EL (cell line): ENCODE measurements at regions not wholly inside any gene's neighbourhood (a gene's known extent, or its start where the extent isn't known, plus 50 kb on each side); places are given as distances from the start of the nearest gene placed in this dataset.
A peak's percentile ranks its signal among the peaks of the same experiment; 100 is the strongest.

ENCODE experiments used
- DNase-seq: peaks from one replicate; pipeline ENCODE4 v3.0.0-alpha.2; 2016

DNA sequence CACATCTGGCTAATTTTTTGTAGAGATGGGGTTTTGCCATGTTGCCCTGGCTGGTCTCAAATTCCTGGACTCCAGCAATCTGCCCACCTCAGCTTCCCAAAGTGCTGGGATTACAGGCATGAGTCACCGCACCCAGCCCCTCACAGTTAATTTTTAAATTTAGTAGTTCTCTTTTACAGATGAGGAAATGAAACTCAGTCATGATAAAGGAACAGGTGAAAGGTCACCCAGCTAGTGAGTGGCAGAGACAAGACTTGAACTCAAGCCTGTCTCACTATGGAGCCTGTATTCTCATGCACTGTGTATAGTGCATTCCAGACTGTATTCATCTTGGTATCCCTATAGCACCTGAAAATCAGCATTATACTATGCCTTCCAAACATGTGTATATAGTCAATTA is 77.1 kb upstream of the WSB1 start:
- DNase-seq: no peak

DNA sequence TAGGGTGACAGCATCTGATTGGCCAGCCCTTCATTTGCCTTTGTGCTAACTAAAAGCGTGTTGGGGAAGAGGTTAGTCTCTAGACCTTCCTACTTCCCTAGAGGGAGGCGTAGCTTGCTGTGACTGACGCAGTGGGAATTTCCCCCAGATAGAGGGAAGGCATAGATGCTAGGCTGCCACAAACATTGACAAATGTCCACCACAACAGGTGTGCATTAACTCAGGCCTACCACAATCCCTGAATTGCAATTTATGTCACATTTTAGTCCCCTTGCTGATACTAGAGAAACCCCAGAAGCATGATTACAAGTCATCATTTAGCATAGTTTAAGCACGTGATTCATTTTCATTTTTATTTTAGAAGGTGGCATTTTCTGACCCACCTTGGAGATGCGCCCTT is 76.3 kb upstream of the WSB1 start:
- DNase-seq: no peak

DNA sequence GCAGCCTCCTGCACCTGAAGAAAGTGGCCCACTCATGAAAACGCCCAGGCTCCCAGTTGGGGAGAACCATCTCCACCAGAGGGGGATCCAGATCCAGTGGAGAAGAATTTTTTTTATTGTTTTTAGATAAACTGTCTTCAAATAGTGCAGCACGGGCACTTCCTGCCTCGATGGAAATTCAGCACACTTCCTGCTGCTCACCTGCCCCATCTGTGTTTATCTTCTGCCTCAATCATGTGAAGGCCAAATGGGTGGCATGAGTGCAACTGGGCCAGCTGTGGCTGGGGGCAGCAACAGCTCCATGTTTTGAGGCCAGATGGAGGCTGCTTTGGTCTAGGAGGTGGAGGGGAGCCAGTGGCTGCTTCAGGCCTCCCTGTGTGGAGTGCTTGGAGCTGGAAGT is 75.9 kb upstream of the WSB1 start:
- no peak for DNase-seq

DNA sequence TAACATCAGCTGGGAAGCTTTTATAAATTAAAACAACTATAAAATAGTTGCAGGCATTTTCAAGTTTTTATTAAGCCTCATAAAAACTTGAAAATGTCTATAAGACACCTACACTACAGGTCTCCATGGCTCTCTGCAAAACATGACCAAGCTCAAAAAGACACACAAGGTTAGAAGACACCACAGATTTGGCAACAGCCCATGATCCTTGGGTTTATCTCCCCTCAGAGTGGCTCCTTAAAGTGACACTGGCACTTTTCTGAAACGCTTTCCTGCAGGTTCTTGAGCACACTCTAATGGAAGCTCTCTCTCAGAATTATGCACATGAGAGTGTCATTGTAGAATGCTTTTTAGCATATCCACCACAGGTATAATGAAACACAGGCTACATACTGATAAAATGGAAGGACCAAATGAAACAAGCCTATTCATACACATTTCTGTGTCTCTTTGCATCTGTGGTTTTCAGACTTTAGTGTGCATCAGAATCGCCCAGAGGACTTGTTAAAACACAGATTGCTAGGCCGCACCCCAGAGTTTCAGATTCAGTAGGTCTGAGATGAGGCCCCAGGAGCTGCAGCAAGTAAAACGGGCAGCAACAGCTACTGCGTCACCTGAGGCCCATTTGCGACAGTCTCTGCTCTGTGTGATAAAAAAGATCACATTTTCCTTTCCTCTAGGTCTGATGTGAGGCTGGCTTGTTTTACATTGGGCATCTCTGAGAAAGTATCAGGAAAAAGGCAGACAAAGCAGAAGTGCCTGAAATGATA is 75.0 kb upstream of the WSB1 start:
- DNase-seq: no peak

DNA sequence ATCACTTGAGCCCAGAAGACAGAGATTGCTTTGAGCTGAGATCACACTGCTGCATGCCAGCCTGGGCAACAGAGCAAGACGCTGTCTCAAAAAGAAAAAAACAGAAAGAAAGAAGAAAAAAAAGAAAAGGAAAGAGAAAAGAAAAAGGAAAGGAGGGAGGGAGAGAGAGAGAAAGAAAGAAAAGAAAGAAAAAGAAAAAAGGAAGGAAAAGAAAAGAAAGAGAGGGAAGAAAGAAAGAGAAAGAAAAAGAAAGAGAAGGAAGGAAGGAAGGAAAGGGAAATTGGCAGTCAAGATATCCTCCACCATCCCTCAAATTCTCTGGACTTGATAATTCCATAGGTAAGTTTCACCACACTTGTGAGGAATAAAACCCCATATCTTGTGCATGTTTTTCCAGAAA is 71.4 kb upstream of the WSB1 start:
- DNase-seq: no peak

DNA sequence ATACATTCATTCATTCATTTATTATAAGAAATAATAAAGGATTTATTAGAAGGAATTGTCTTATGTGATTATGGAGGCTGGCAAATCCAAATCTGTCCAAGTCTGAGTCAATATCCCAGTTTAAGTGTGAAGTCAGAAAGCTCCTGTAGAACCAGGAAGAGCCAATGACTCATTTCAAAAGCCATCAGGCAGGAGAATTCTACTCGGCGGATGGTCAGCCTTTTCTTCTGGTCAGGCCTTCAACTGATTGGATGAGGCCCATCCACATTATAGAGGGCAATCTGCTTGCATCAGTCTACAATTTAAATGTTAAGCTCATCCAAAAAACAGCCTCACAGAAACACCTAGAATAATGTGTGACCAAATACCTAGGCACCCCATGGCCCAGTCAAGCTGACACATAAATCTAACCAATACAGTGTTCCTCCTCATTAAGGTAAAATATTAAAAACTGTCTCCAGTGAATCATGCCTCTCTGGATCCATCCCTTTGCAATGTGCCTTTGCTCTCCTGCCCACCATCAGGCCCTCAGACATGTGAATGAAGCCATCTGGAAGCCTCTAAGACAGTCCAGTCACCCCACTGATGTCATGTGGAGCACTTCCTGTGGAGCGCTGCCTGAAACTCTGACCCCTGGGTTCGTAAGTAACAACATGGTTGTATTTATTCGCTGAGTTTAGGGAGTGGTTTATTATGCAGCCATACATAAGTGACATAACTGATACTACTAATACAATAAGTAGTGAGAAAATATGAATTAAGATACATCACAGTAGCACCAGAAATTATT is 69.2 kb upstream of the WSB1 start:
- DNase-seq: peak; percentile 47

DNA sequence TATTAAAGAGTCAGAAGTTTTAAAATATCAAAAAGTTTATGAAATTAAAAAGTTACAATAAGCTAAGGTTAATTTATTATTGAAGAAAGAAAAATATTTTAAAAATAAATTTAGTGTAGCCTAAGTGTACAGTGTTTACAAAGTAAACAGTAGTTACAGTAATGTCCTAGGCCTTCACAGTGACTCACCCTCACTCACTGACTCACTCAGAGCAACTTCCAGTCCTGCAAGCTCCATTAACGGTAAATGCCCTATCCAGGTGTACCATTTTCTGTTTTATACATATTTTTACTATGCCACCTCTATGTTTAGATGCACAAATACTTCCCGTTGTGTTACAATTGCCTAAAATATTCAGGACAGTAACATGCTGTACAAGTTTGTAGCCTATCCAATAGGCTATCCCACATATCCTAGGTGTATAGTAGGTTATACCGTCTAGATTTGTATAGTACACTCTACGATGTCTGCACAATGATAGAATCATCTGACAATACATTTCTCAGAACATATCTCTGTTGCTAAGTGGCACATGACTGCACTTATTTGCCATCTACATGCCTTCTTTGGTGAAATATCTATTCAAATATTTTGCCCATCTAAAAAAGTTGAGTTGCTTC is 67.2 kb upstream of the WSB1 start:
- DNase-seq: peak; percentile 51

DNA sequence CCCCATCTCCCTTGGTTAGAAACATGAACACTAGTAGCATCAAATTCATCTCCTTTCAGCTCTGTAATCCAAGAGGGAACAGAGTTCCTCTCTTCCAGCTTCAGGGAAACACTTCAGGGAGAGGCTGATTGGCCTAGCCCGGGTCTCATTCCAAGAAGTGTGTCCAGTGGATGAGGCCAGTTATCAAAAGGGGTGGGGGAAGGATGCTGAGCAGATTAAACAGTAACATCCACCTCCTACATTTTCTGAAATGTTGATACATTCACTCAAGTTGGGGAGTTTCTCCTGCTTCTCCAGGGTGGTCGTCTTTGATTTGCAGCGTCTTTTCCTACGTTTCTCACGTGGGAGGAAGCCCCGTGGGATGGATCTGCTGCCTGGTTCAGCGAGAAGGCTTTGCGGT is 62.9 kb upstream of the WSB1 start:
- DNase-seq: no peak

DNA sequence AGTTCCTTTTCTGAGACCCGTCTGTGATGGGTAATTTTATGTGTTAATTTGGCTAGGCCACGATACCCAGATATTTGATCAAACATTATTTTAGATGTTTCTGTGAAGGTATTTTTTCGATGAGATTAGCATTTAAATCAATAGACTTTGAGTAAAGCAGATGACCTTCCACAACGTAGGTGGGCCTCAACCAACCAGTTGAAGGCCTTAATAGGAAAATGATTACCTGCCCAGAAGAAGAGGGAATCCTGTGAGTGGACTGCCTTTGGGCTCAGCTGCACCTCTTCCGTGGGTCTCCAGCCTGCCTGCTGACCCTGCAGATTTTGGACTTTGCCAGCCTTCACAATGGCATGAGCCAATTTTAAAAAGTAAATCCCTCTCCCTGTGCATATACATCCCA is 61.6 kb upstream of the WSB1 start:
- no peak for DNase-seq

DNA sequence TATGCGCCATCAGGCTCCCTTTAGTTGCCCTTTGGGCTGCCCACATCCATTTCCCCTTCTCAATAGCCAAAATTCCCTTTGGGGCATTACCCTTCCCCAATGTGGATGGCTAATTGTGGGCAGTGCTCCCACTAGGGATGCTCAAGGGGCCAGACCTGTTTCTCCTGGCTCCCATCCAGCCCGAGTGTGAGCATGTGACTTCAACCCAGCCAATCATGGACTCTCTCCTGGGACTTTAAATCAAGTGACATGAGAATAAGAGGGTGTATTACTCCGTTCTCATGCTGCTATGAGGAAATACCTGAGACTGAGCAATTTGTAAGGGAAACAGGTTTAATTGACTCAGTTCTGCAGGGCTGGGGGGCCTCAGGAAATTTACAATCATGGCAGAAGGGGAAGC is 60.9 kb upstream of the WSB1 start:
- no peak for DNase-seq

DNA sequence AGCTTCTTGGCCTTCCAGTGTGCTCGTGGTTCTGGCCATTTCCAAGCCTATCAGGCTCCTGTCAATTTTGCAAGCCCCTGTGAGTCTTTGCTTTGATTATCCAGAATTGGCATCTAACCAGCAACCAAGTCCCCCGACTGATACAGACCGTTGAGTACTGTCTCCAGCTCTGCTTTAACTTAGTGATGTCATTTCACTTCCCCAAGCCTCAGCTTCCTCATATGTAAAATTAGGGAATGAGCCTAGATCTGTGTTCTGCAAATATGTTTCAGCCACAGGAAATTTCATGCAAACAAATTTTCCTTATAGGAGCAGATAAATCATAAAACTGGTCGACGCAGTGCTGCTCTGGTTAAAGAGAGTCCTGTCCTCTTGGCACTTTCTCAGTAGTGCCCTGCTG is 60.1 kb upstream of the WSB1 start:
- no peak for DNase-seq

DNA sequence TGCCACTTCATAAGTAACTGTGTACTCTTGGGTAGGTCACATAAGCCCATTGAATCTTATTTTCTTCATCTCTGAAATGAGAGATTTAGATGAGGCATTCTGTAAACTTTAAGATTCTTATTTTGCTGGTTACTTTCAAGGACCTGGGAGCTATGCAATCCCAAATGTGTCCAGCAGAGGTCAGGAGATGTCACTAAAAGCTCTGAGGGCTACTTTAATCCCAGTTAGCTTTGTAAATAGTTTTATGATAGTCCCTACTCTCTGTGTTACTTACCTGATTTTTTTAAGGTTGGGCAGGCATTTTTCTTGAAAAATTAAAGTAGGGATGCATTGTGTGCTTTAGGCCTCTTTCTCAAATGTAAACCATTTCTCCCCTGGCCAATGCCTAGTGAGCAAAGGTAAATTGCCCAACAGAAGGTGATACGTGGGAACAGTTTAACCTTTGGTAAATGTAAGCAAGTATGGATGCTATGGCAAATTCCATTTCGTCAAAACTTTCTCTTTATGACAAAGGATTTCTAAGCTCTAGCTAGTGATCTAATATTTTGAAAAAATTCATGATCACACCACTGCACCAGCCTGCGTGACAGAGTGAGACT is 57.1 kb upstream of the WSB1 start:
- peak; percentile 62 for DNase-seq

DNA sequence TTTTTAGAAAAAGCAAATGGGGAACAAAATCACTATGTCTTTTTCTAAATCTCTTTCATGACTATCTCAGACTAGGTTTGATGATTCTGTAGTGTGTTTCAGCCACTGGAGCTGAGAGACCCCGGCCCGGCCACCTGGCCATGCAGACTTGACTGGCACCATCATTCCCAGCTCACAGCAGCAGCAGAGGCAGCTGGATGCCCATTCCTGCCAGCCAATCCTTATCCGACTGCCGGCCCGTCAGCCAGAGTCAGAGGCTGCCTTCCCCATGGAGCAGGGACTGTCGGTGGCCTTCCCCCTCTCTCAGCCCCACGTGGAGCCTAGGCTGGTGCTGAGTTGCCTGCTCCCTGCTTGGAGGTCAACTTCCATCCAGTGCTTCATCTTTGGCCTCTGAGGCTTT is 56.0 kb upstream of the WSB1 start:
- DNase-seq: no peak

DNA sequence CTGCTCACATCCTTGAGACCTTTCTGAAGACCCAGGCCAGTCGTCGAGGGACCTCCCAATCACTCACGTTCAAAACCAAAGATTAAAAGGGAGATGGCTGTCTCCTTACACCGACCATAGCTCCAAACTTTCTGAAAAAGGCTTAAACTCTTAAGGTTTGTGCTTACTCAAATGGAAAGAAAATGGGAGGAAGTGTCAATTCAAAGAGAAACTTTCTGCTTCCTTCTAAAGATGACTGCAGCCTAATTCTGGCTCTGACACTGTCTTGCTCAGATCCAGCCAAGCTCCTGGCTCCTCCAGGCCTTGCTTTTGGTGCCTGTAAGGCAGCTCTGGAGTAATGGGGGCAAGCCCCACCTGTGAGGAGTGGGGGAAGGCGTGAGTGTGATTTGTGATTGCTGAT is 54.9 kb upstream of the WSB1 start:
- no peak for DNase-seq

DNA sequence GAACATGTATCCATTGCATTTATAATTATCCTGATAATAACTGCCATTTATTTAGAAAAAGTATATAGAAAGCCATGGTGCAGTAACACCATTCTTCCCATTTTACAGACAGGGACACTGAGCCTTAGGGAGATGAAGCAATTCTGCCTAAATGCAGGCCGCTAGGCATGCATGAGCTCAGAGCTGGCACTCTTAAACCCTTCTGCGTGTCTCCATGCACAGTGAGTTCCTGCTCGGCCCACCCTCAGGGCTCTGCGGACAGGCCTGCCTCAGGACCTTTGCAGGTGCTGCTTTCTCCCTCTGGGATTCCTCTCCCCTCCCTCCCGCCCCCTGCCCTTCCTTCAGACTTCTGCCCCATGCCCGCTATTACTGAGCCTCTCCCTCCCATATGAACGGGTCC is 54.3 kb upstream of the WSB1 start:
- DNase-seq: no peak

DNA sequence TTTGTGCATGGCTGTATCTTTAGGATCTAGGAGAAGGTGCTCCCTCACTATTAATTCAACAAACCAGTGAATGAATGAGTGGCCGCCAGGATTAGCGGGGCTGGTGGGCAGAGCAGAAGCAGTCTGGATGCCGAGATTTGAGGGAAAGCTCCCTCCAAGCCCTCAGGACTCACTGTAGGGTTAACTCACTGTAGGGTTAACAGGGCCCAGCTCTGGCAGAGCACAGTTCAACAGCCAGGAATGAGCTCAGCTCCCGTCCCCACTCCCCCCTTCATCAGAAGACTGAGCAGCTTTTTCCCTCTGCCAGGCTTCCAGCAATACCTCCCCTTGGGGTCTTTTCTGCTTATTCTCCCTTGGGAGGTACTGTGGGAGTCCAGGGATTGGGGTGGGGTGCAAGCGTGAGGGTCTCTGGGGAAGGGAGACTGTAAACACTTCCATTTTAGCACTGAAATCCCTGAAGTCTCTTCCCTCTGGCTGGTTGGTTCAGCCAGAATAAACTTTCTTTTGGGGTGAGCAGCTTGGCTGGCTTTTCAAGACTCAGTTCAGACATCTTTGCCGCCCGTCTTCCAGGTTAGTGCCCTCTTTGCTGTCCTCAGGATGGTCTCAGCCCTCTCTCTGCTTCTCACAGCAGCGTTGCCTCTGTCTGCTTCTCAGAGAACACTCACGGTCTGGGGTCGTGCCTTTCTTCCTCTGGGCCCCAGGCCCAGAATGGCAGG is 53.7 kb upstream of the WSB1 start:
- no peak for DNase-seq

DNA sequence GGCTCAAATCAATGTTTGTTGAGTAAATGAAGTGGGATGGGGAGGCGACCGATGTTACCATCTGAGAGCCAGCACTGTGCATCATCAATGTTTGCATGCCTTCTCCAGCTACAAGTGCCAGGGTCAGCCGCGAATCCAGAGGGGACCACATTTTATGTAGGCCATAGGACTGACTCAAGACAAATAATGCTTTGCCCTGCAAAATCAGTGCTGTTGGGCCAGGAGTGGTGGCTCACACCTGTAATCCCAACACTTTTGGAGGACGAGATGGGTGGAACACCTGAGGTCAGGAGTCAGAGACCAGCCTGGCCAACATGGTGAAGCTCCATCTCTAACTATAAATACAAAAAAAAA is 53.1 kb upstream of the WSB1 start:
- no peak for DNase-seq

DNA sequence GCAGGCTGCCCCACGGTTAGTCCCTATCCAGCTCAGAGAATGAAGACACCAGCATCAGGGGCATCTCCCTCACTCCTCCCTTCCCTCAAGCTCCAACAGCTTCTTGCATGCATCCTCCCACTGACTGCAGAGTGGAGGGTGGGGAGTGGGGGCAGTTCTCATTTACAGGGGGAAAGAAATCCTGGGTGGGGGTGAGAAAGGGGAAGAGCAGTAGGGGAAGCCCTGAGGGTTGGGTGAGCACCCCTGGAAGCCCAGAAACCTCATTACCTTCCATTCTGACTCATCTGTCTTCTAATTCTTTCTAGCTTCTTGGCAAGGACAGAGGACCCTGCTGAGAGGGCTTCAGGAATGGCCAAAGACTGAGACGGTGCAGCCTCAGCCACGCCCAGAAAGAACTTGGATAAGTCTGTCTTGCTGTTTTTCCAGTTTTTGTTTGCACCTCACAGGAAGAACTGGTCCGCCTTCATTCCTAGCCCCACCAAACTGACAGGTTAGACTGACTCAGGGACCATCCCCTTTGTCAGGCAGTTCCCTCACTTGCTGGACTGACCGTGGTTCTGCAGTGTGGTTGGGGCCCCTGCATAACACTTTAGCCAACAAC is 52.5 kb upstream of the WSB1 start:
- peak; percentile 20 for DNase-seq

DNA sequence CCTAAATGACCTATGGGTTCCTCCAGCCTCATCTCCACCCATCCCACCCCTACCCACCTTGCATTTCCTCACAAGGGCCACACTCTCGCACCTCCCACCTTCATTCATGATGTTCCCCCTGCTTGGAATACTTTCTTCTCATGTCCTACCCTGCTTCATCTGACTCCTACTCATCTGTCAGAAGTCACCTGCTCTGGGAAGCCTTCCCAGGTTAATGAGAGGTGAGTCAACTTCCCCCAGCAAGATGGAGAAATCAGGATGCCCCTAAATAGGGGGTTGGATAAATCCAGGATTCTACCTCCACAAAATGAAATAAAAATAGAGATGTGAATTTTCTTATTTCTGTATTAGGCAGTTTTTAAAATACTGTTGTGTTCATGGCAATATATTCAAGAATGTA is 51.0 kb upstream of the WSB1 start:
- no peak for DNase-seq

DNA sequence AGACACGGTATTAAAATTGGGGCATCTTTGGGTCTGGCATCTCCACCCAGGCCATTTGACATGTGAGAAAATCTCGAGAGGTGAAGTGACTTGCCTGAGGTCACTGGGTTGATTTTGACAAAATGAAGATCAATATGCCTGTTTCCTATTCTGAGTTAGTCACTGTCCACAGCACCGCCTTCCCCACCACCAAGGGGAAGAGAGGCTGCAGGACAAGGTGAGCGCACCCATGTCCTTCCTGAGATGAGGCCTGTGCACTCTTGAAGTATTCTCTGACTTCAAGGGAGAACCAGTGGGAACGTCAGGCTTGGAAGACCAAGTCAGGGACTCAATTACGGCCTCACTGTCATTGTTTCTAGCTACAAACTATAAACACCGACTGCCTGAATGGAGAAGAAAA is 49.9 kb upstream of the WSB1 start:
- no peak for DNase-seq
